ENCODE measurements at regions not wholly inside any gene's neighbourhood (a gene's known extent, or its start where the extent isn't known, plus 50 kb on each side); places are given as distances from the start of the nearest gene placed in this dataset.
"Not testable (repeated sequence)": the region's sequence is repeated elsewhere in the genome, so short reads cannot be mapped to it uniquely, and the experiment has no call there.

- Histone ChIP-seq H3T11ph (ENCODE audit: low read length) (no peak overlapping the region), H3K4ac (ENCODE audit: low read depth, low read length) (no peak overlapping the region), H4K5ac (ENCODE audit: insufficient read length, low read depth, low read length) (no peak overlapping the region), H3K18ac (ENCODE audit: insufficient read length, low read depth, low read length) (no peak overlapping the region), H2BK5ac (ENCODE audit: insufficient read length, low read length) (no peak overlapping the region), H3K27me3 (ENCODE audit: insufficient read depth, low read length) (no peaks in the 10 kb centered on the region), H3K79me1 (ENCODE audit: insufficient read depth, low read depth, low read length, poor library complexity, severe bottlenecking) (no peaks in the 10 kb centered on the region), H3K9ac (ENCODE audit: extremely low read depth, insufficient read length, low read length) (no peak overlapping the region), H3K14ac (ENCODE audit: insufficient read depth, low read length) (no peak overlapping the region), H3K4me2 (ENCODE audit: insufficient read depth, insufficient read length, low read length) (no peak overlapping the region), H3K27ac (ENCODE audit: insufficient read length, low read depth, low read length) (no peak overlapping the region), H3K9me3 (ENCODE audit: control insufficient read depth, low read depth, low read length) (no peaks in the 10 kb centered on the region), H3K23ac (ENCODE audit: insufficient read length, low read depth, low read length) (no peak overlapping the region), H4K91ac (ENCODE audit: insufficient read length, low read depth, low read length) (no peak overlapping the region), H3K23me2 (ENCODE audit: insufficient read length, low read depth, low read length, poor library complexity, severe bottlenecking) (no peaks in the 10 kb centered on the region), H2BK20ac (ENCODE audit: low read depth, low read length, poor library complexity, severe bottlenecking) (no peak overlapping the region), H2BK12ac (ENCODE audit: insufficient read length, low read depth, low read length) (no peak overlapping the region), H2AFZ (ENCODE audit: low read length) (no peak overlapping the region), H3K4me1 (ENCODE audit: insufficient read depth, low read length) (peaks cover 2% of the 10 kb centered on the region; the same call in 1 of the 2 replicates), H3K56ac (ENCODE audit: insufficient read length, low read depth, low read length) (no peak overlapping the region), H4K8ac (replicated peaks; ENCODE audit: insufficient read length, low read depth, low read length) (no peak overlapping the region), H4K20me1 (ENCODE audit: control insufficient read depth, insufficient read depth, insufficient read length) (no peaks in the 10 kb centered on the region), H3K79me2 (ENCODE audit: insufficient read depth, low read length) (peaks cover 11% of the 10 kb centered on the region; the same call in 1 of the 2 replicates), H2BK120ac (ENCODE audit: low read depth, low read length, poor library complexity, severe bottlenecking) (no peak overlapping the region), H2BK15ac (ENCODE audit: low read depth, low read length) (no peak overlapping the region), H2AK5ac (ENCODE audit: insufficient read length, low read length) (no peak overlapping the region)
- Mint-ChIP-seq H3K36me3 (ENCODE audit: insufficient read depth in 1 of 3, low read depth in 3 of 3) (peaks cover 0 to 71% (median 0%) of the 10 kb centered on the region in 3 experiments; a peak in 2 of 7 replicates), H3K27ac (no peak overlapping the region), H3K4me1 (peaks cover 0 to 22% of the 10 kb centered on the region in 2 experiments; a peak in 2 of 4 replicates), H3K9me3 (peaks cover 0 to 2% of the 10 kb centered on the region in 2 experiments; a peak in 1 of 5 replicates), H3K4me3 (no peak overlapping the region), H3K27me3 (ENCODE audit: low read depth) (no peaks in the 10 kb centered on the region)
- no peak for DNase-seq
- no CpG with 5 or more reads among the region's 2 CpGs for WGBS (ENCODE audit: extremely low coverage, insufficient read length, low lambda C conversion rate)
- TF ChIP-seq CTCF (conservative IDR thresholded peaks at IDR 0.05): no peak
Measured at GRCh38 chr5:18662231-18662630, 1028.0 kb downstream of the TAF11L14 start.

DNA sequence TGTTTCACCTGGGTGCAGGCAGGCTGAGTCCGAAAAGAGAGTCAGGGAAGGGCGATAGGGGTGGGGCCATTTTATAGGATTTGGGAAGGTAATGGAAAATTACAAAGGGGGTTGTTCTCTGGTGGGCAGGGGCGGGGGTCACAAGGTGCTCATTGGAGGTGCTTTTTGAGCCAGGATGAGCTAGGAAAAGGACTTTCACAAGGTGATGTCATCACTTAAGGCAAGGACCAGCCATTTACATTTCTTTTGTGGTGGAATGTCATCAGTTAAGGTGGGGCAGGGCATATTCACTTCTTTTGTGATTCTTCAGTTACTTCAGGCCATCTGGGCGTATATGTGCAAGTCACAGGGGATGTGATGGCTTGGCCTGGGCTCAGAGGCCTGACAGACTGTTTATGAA is 1040.0 kb downstream of the TAF11L14 start:
- Mint-ChIP-seq H3K4me1 (peaks cover 12 to 44% of the 10 kb centered on the region in 2 experiments), H3K27ac (peak overlapping the region in 1 of 3 experiments; percentile 98; a peak in 2 of 7 replicates), H3K4me3 (peak overlapping the region in 1 of 2 experiments; percentile 86; a peak in 2 of 5 replicates), H3K36me3 (ENCODE audit: insufficient read depth in 1 of 3, low read depth in 3 of 3) (peaks cover 0 to 22% (median 2%) of the 10 kb centered on the region in 3 experiments; a peak in 4 of 7 replicates)
- H2BK20ac ChIP-seq (ENCODE audit: low read depth, low read length, poor library complexity, severe bottlenecking); H4K91ac ChIP-seq (ENCODE audit: insufficient read length, low read depth, low read length); H3K4me1 ChIP-seq (ENCODE audit: insufficient read depth, low read length); H3K18ac ChIP-seq (ENCODE audit: insufficient read length, low read depth, low read length); H2BK12ac ChIP-seq (ENCODE audit: insufficient read length, low read depth, low read length); H3K4ac ChIP-seq (ENCODE audit: low read depth, low read length); H4K8ac ChIP-seq (replicated peaks; ENCODE audit: insufficient read length, low read depth, low read length); H3K27me3 ChIP-seq (ENCODE audit: insufficient read depth, low read length); H2BK120ac ChIP-seq (ENCODE audit: low read depth, low read length, poor library complexity, severe bottlenecking); H3K27me3 Mint-ChIP-seq (ENCODE audit: low read depth); H3T11ph ChIP-seq (ENCODE audit: low read length); H3K9ac ChIP-seq (ENCODE audit: extremely low read depth, insufficient read length, low read length); H4K5ac ChIP-seq (ENCODE audit: insufficient read length, low read depth, low read length); H3K9me3 ChIP-seq (ENCODE audit: control insufficient read depth, low read depth, low read length); H3K9me3 Mint-ChIP-seq; H3K14ac ChIP-seq (ENCODE audit: insufficient read depth, low read length); H3K23ac ChIP-seq (ENCODE audit: insufficient read length, low read depth, low read length); H3K23me2 ChIP-seq (ENCODE audit: insufficient read length, low read depth, low read length, poor library complexity, severe bottlenecking); H3K27ac ChIP-seq (ENCODE audit: insufficient read length, low read depth, low read length); H3K56ac ChIP-seq (ENCODE audit: insufficient read length, low read depth, low read length); H2AK5ac ChIP-seq (ENCODE audit: insufficient read length, low read length); H3K79me1 ChIP-seq (ENCODE audit: insufficient read depth, low read depth, low read length, poor library complexity, severe bottlenecking); H2BK5ac ChIP-seq (ENCODE audit: insufficient read length, low read length); H2AFZ ChIP-seq (ENCODE audit: low read length); H4K20me1 ChIP-seq (ENCODE audit: control insufficient read depth, insufficient read depth, insufficient read length); H2BK15ac ChIP-seq (ENCODE audit: low read depth, low read length); H3K79me2 ChIP-seq (ENCODE audit: insufficient read depth, low read length): not testable (repeated sequence)
- WGBS (ENCODE audit: extremely low coverage, insufficient read length, low lambda C conversion rate): no CpG with 5 or more reads among the region's 4 CpGs
- peak overlapping the region; percentile 6 for H3K4me2 ChIP-seq (ENCODE audit: insufficient read depth, insufficient read length, low read length)
- peak; percentile 78 for DNase-seq

Data from H9 (cell line).